SK-N-SH (cell line): ENCODE measurements at regions not wholly inside any gene's neighbourhood (a gene's known extent, or its start where the extent isn't known, plus 50 kb on each side); places are given as distances from the start of the nearest gene placed in this dataset.

Experiments used
- CTCF ChIA-PET: fragments of 300-600, 350-600 bp; formaldehyde crosslinking; extraction: SDS; loops from one replicate; lab custom pipeline; 2021; lab: Yijun Ruan, JAX
- POLR2A ChIA-PET: fragments of 350-600 bp; sonication (Branson Sonifier 250); formaldehyde crosslinking; extraction: SDS; loops from one replicate; lab custom pipeline; 2020; ENCODE audit warnings: antibody characterized with exemption, inconsistent platforms; lab: Yijun Ruan, JAX
- DNase-seq: peaks from one replicate; pipeline ENCODE4 v3.0.0; 2012
- H2AFZ ChIP-seq: fragments of 200-600 bp; sonication (generic); 2 replicates; pipeline ENCODE4 v1.8.1; 2016; ENCODE audit warnings: antibody characterized with exemption, mild to moderate bottlenecking, low read depth
- H3F3A ChIP-seq: fragments of 200-600 bp; sonication (generic); replicated peaks from 2 replicates; pipeline ENCODE3; 2016; ENCODE audit warnings: antibody characterized with exemption, mild to moderate bottlenecking; ENCODE audit not compliant: insufficient read depth
- H3K27ac ChIP-seq, 2 experiments: fragments of 200-500 bp in 1 of 2; fragments of 200-600 bp in 1 of 2; sonication (Bioruptor generic) in 1 of 2; sonication (generic), shearing (Covaris generic) in 1 of 2; 2 replicates each; pipeline versions ENCODE4 v1.5.1 to v1.6.1; 2014 to 2016; ENCODE audit warnings: low read depth in 2 of 2, inconsistent platforms in 1 of 2, low read length in 1 of 2, mild to moderate bottlenecking in 1 of 2, mixed read lengths in 1 of 2
- H3K27me3 ChIP-seq: fragments of 200-600 bp; sonication (generic), shearing (Covaris generic); 2 replicates; pipeline ENCODE4 v1.6.1; 2016; ENCODE audit warnings: mixed run types; ENCODE audit not compliant: insufficient read depth
- H3K36me3 ChIP-seq, 2 experiments: fragments of 200-500 bp in 1 of 2; fragments of 200-600 bp in 1 of 2; sonication (Bioruptor generic) in 1 of 2; sonication (generic) in 1 of 2; replicated peaks in 1 of 2; 2 replicates each; pipeline versions ENCODE3 to v1.5.1; 2014 to 2016; ENCODE audit warnings: low read length in 1 of 2, mild to moderate bottlenecking in 1 of 2; ENCODE audit not compliant: insufficient read depth in 2 of 2, control insufficient read depth in 1 of 2
- H3K4me1 ChIP-seq, 2 experiments: fragments of 200-500 bp in 1 of 2; fragments of 200-600 bp in 1 of 2; sonication (Bioruptor generic) in 1 of 2; sonication (generic), shearing (Covaris generic) in 1 of 2; 2 replicates each; pipeline versions ENCODE4 v1.5.1 to v1.6.1; 2014 to 2016; ENCODE audit warnings: low read depth in 1 of 2, low read length in 1 of 2, mixed run types in 1 of 2; ENCODE audit not compliant: insufficient read depth in 2 of 2, control insufficient read depth in 1 of 2
- H3K4me2 ChIP-seq: fragments of 200-600 bp; sonication (generic), shearing (Covaris generic); 2 replicates; pipeline ENCODE4 v1.6.1; 2017; ENCODE audit warnings: mixed run types
- H3K4me3 ChIP-seq, 2 experiments: fragments of 200-500 bp in 1 of 2; fragments of 200-600 bp in 1 of 2; sonication (Bioruptor generic) in 1 of 2; sonication (generic), shearing (Covaris generic) in 1 of 2; 2 replicates each; pipeline versions ENCODE4 v1.5.1 to v1.8.1; 2014 to 2016; ENCODE audit warnings: low read depth in 2 of 2, inconsistent platforms in 1 of 2, low read length in 1 of 2, mild to moderate bottlenecking in 1 of 2, mixed read lengths in 1 of 2, moderate library complexity in 1 of 2
- H3K79me2 ChIP-seq: fragments of 200-600 bp; sonication (generic); 2 replicates; pipeline ENCODE4 v1.8.1; 2017; ENCODE audit warnings: mild to moderate bottlenecking; ENCODE audit not compliant: insufficient read depth
- H3K9ac ChIP-seq: fragments of 200-600 bp; sonication (generic); 2 replicates; pipeline ENCODE4 v1.6.1; 2017; ENCODE audit warnings: mixed run types
- H3K9me2 ChIP-seq: fragments of 200-600 bp; sonication (generic); 2 replicates; pipeline ENCODE4 v1.6.1; 2017; ENCODE audit warnings: mixed run types
- H3K9me3 ChIP-seq: fragments of 200-600 bp; sonication (generic); 2 replicates; pipeline ENCODE4 v1.6.1; 2017; ENCODE audit warnings: mixed run types, mild to moderate bottlenecking, moderate library complexity
- H4K20me1 ChIP-seq: fragments of 200-600 bp; sonication (generic); 2 replicates; pipeline ENCODE4 v1.6.1; 2017; ENCODE audit warnings: mild to moderate bottlenecking, mixed run types; ENCODE audit not compliant: insufficient read depth
- CTCF ChIP-seq: fragments of 200-600 bp; sonication (generic); IDR thresholded peaks from 2 replicates; pipeline ENCODE4 v1.6.1; 2017; ENCODE audit warnings: antibody characterized with exemption, mild to moderate bottlenecking, moderate library complexity
- ELF1 ChIP-seq: IDR thresholded peaks from 2 replicates; pipeline ENCODE4 v1.4.0; 2012
- EP300 ChIP-seq, 2 experiments: IDR thresholded peaks; 2 replicates each; pipeline versions ENCODE4 v1.4.0 to v1.6.1; 2012; ENCODE audit warnings: borderline replicate concordance in 1 of 2, low read depth in 1 of 2, low read length in 1 of 2
- EZH2phosphoT487 ChIP-seq: fragments of 200-600 bp; sonication (generic); IDR thresholded peaks from 2 replicates; pipeline ENCODE4 v1.6.1; 2017; ENCODE audit warnings: low read depth, mixed run types, mild to moderate bottlenecking, antibody characterized with exemption, moderate library complexity, borderline replicate concordance
- FOSL2 ChIP-seq: IDR thresholded peaks from 2 replicates; pipeline ENCODE4 v1.4.0; 2012; ENCODE audit warnings: low read depth, mild to moderate bottlenecking, moderate library complexity, borderline replicate concordance
- GABPA ChIP-seq: IDR thresholded peaks from 2 replicates; pipeline ENCODE4 v1.4.0; 2012; ENCODE audit warnings: low read depth, mild to moderate bottlenecking
- JUND ChIP-seq: IDR thresholded peaks from 2 replicates; pipeline ENCODE4 v1.4.0; 2012
- MAX ChIP-seq: IDR thresholded peaks from 2 replicates; pipeline ENCODE4 v1.4.0; 2012; ENCODE audit warnings: low read depth
- MEF2A ChIP-seq: IDR thresholded peaks from 2 replicates; pipeline ENCODE4 v1.4.0; 2012; ENCODE audit warnings: low read depth, borderline replicate concordance
- MXI1 ChIP-seq: IDR thresholded peaks from 2 replicates; pipeline ENCODE4 v1.6.1; 2012; ENCODE audit warnings: mild to moderate bottlenecking, low read depth, low read length, improper control_type of control experiment
- NFIC ChIP-seq: IDR thresholded peaks from 2 replicates; pipeline ENCODE4 v1.4.0; 2012; ENCODE audit warnings: borderline replicate concordance
- NRF1 ChIP-seq: IDR thresholded peaks from 2 replicates; pipeline ENCODE4 v1.6.1; 2012; ENCODE audit warnings: low read depth, mild to moderate bottlenecking, low read length
- PBX3 ChIP-seq: IDR thresholded peaks from 2 replicates; pipeline ENCODE4; 2012
- RCOR1 ChIP-seq: fragments of 150-350 bp; IDR thresholded peaks from 2 replicates; pipeline ENCODE4 v1.6.1; 2017; ENCODE audit warnings: antibody characterized with exemption, low read length
- RFX5 ChIP-seq: IDR thresholded peaks from 2 replicates; pipeline ENCODE4 v1.6.1; 2012; ENCODE audit warnings: mild to moderate bottlenecking, improper control_type of control experiment, low read length
- TAF1 ChIP-seq: IDR thresholded peaks from 2 replicates; pipeline ENCODE4 v1.6.1; 2012; ENCODE audit warnings: low read depth, mild to moderate bottlenecking, low read length, moderate library complexity, borderline replicate concordance
- TCF12 ChIP-seq: IDR thresholded peaks from 2 replicates; pipeline ENCODE4 v1.4.0; 2012
- TEAD4 ChIP-seq: IDR thresholded peaks from 2 replicates; pipeline ENCODE4 v1.4.0; 2012; ENCODE audit warnings: mild to moderate bottlenecking, borderline replicate concordance; ENCODE audit not compliant: insufficient read depth
- ZBTB33 ChIP-seq: IDR thresholded peaks from 2 replicates; pipeline ENCODE4 v1.4.0; 2012; ENCODE audit warnings: low read depth, borderline replicate concordance
- WGBS: methylation state at CpG from one replicate; pipeline ENCODE4 v1.1.6; 2017; ENCODE audit warnings: low lambda C conversion rate; 5-methylcytosine and 5-hydroxymethylcytosine counted together

- H3K4me2 ChIP-seq, result 0 out of 2 replicates have a peak overlapping the region, but pooled peaks have one; percentile 6
- no peak for DNase-seq
- H3K27ac ChIP-seq, result peak overlapping the region; percentile 16 to 39; a peak in 2 of 4 replicates
These were observed 353.1 kb downstream of the EFNB2 start for GRCh38 chr13:106182404-106182803.

GRCh38 chr13:106178816-106179215 is 356.6 kb downstream of the EFNB2 start:
- ChIA-PET CTCF (no interaction called here), POLR2A (no interaction called here)
- H3F3A ChIP-seq, result peaks cover 4% of the 10 kb centered on the region
- no peaks in the 10 kb centered on the region for H3K9me3 ChIP-seq
- no peaks in the 10 kb centered on the region for H3K79me2 ChIP-seq
- H3K4me2 ChIP-seq, result no peak overlapping the region
- 77% methylated on average over 3 of the region's 3 CpGs for WGBS
- H2AFZ ChIP-seq, result no peak overlapping the region
- peaks cover 0 to 4% of the 10 kb centered on the region in 2 experiments; a peak in 2 of 4 replicates for H3K4me1 ChIP-seq
- no peak overlapping the region for H3K4me3 ChIP-seq
- no peaks in the 10 kb centered on the region for H3K36me3 ChIP-seq
- no peaks in the 10 kb centered on the region for H3K27me3 ChIP-seq
- DNase-seq, result no peak
- no peaks in the 10 kb centered on the region for H3K9me2 ChIP-seq
- no peak overlapping the region for H3K27ac ChIP-seq
- H4K20me1 ChIP-seq, result no peaks in the 10 kb centered on the region
- H3K9ac ChIP-seq, result no peak overlapping the region
- TF ChIP-seq MXI1, result no peak
- no peak for TF ChIP-seq NFIC
- no peak for TF ChIP-seq CTCF
- no peak for TF ChIP-seq RCOR1
- no peak for TF ChIP-seq NRF1
- no peak for TF ChIP-seq TAF1
- TF ChIP-seq RFX5, result no peak
- TF ChIP-seq EZH2phosphoT487, result no peak
- no peak for TF ChIP-seq TCF12
- TF ChIP-seq TEAD4, result no peak
- TF ChIP-seq JUND, result no peak
- no peak for TF ChIP-seq FOSL2
- no peak for TF ChIP-seq EP300 (IDR thresholded peaks at IDR 0.05; ENCODE audit: borderline replicate concordance in 1 of 2, low read depth in 1 of 2, low read length in 1 of 2)
- TF ChIP-seq MEF2A, result no peak

More at GRCh38 chr13:106182404-106182803, 353.1 kb downstream of the EFNB2 start:
- CTCF ChIA-PET, result no interaction called here
- H3K36me3 ChIP-seq, result no peaks in the 10 kb centered on the region
- H3F3A ChIP-seq, result peaks cover 4% of the 10 kb centered on the region
- H4K20me1 ChIP-seq, result no peaks in the 10 kb centered on the region
- H3K9me3 ChIP-seq, result no peaks in the 10 kb centered on the region
- TF ChIP-seq ELF1 (no peak), JUND (peak; percentile 71), ZBTB33 (no peak), GABPA (0 out of 2 replicates have a peak, but pooled peaks have one; percentile 24), MAX (peak; percentile 51), NFIC (peak; percentile 16; the same call in 1 of the 2 replicates), EP300 (IDR thresholded peaks at IDR 0.05; ENCODE audit: borderline replicate concordance in 1 of 2, low read depth in 1 of 2, low read length in 1 of 2) (peak in 1 of 2 experiments; percentile 49; a peak in 1 of 4 replicates), TCF12 (peak; percentile 66), TAF1 (no peak), FOSL2 (peak; percentile 80), PBX3 (peak; percentile 44; the same call in 1 of the 2 replicates)
- 41% methylated on average over 6 of the region's 6 CpGs for WGBS
- H3K9me2 ChIP-seq, result no peaks in the 10 kb centered on the region
- H3K4me1 ChIP-seq, result no peaks in the 10 kb centered on the region
- no peaks in the 10 kb centered on the region for H3K79me2 ChIP-seq
- POLR2A ChIA-PET, result no interaction called here
- H3K27me3 ChIP-seq, result no peaks in the 10 kb centered on the region
- no peak overlapping the region for H3K9ac ChIP-seq
- no peak overlapping the region for H3K4me3 ChIP-seq
- H2AFZ ChIP-seq, result peak overlapping the region; percentile 50
